ENCODE measurements at regions not wholly inside any gene's neighbourhood (a gene's known extent, or its start where the extent isn't known, plus 50 kb on each side); places are given as distances from the start of the nearest gene placed in this dataset.

DNA sequence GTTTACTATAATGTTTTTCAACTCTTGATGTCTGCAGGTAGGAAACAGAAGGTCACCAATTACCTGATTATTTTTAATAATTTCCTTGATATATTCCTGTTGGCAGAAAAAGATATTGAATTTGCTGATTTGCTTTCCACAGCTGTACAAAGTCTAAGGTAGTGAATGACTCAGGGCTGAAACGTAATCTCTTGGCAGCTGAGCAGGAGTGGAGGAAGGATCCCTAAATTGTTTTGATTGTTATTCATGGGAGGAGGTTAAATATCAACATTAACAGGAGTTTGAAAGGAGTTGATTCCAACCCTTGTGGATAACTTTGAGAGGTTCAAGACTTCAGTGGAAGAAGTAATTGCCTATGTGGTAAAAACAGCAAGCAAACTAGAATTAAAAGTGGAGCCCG, 345.2 kb upstream of the SLC8A1 start:
- Histone ChIP-seq H3K9me3 (no peaks in the 10 kb centered on the region), H3K4me1 (no peaks in the 10 kb centered on the region), H3K4me3 (no peak overlapping the region), H3K27ac (no peak overlapping the region), H3K4me2 (no peak overlapping the region)
- FAIRE-seq (no peak), ATAC-seq (no peak), DNase-seq (ENCODE audit: low read depth in 1 of 2, low spot score in 1 of 2) (no peak)
- TF ChIP-seq, protein P1, sequence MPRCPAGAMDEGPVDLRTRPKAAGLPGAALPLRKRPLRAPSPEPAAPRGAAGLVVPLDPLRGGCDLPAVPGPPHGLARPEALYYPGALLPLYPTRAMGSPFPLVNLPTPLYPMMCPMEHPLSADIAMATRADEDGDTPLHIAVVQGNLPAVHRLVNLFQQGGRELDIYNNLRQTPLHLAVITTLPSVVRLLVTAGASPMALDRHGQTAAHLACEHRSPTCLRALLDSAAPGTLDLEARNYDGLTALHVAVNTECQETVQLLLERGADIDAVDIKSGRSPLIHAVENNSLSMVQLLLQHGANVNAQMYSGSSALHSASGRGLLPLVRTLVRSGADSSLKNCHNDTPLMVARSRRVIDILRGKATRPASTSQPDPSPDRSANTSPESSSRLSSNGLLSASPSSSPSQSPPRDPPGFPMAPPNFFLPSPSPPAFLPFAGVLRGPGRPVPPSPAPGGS (IDR thresholded peaks at IDR 0.05): no peak
- TF ChIP-seq, protein P2, sequence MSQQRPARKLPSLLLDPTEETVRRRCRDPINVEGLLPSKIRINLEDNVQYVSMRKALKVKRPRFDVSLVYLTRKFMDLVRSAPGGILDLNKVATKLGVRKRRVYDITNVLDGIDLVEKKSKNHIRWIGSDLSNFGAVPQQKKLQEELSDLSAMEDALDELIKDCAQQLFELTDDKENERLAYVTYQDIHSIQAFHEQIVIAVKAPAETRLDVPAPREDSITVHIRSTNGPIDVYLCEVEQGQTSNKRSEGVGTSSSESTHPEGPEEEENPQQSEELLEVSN (IDR thresholded peaks at IDR 0.05; ENCODE audit: borderline replicate concordance, low read depth): no peak
- no peak for TF ChIP-seq ZNF302 (CRISPR knock-in tag; IDR thresholded peaks at IDR 0.05)
- WGBS (ENCODE audit: missing lambda C conversion rate): 20% methylated on average over 2 of the region's 2 CpGs
- POLR2A ChIA-PET: no interaction called here
- CTCF ChIA-PET: no interaction called here

DNA sequence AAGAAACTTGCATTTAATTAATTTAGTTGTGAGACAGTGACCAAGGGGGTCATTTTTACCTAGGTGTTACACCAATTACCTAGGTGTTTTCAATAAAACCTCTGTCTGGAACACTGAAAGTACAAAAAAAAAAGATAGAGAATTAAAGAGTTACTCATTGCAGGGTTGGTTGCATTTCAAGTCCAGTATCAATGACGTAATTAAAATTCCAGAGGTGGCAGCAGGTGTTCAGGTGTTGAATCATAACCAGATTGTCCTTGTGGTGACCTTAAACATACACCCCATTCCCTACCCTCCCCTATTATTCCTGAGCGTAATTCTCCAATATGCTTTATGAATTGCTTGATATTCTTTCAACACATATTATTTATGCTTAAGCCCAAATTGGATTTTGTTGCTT, 352.0 kb upstream of the SLC8A1 start:
- Histone ChIP-seq H3K4me1 (no peaks in the 10 kb centered on the region), H3K4me2 (no peak overlapping the region), H3K27ac (no peak overlapping the region), H3K9me3 (no peaks in the 10 kb centered on the region), H3K4me3 (no peak overlapping the region)
- DNase-seq (ENCODE audit: low read depth in 1 of 2, low spot score in 1 of 2) (no peak), FAIRE-seq (no peak), ATAC-seq (no peak)
- TF ChIP-seq JUN (IDR thresholded peaks at IDR 0.05): no peak
- CTCF ChIA-PET: interaction anchor here (0.6 kb wide), 1 partner anchor 553 kb away, joined by 3 read pairs; no protein-coding TSS in a partner anchor
- WGBS (ENCODE audit: missing lambda C conversion rate): 0% methylated on average over 2 of the region's 2 CpGs
- POLR2A ChIA-PET: no interaction called here

DNA sequence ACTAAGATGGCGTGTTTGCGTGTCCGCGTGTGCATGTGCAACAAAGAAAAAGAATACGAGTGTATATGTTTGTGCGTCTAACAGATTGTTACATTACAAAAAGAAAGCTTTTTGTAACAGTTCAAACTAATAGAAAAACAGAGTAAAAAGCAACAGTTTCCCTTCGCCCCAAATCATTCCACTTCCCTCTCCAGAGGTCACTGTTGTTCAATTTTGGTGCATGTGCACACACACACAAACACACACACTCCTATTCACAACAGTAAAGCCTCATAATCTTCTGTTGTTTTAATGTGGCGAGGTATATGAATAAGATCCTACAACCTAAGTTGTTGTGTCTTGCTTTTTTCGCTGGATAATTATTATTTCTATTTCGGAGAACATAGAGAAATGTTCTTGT, 357.3 kb upstream of the SLC8A1 start:
- H3K4me1 ChIP-seq: no peaks in the 10 kb centered on the region
- ChIA-PET CTCF (no interaction called here), POLR2A (no interaction called here)
- 49% methylated on average over 10 of the region's 10 CpGs for WGBS (ENCODE audit: missing lambda C conversion rate)
- TF ChIP-seq HOXB13 (CRISPR knock-in tag; IDR thresholded peaks at IDR 0.05; ENCODE audit: low read depth) (no peak), MAFK (IDR thresholded peaks at IDR 0.05; ENCODE audit: partially characterized antibody) (no peak), FOXS1 (CRISPR knock-in tag; IDR thresholded peaks at IDR 0.05) (no peak), CTCF (IDR thresholded peaks at IDR 0.05) (no peak), EHF (CRISPR knock-in tag; IDR thresholded peaks at IDR 0.05) (no peak), BHLHE40 (IDR thresholded peaks at IDR 0.05; ENCODE audit: low read depth, low read length) (no peak), ZNF302 (CRISPR knock-in tag; IDR thresholded peaks at IDR 0.05) (no peak), KDM5A (IDR thresholded peaks at IDR 0.05) (no peak)
- FAIRE-seq: no peak
- no peak overlapping the region for H3K4me3 ChIP-seq
- H3K27ac ChIP-seq: no peak overlapping the region
- no peak for DNase-seq (ENCODE audit: low read depth in 1 of 2, low spot score in 1 of 2)
- H3K9me3 ChIP-seq: no peaks in the 10 kb centered on the region
- H3K4me2 ChIP-seq: no peak overlapping the region
- ATAC-seq: no peak

GRCh38 chr2:40814616-40815015, 362.7 kb upstream of the SLC8A1 start:
- Histone ChIP-seq H3K4me2 (no peak overlapping the region), H3K27ac (no peak overlapping the region), H3K4me3 (no peak overlapping the region), H3K4me1 (no peaks in the 10 kb centered on the region), H3K9me3 (no peaks in the 10 kb centered on the region)
- CTCF ChIA-PET: no interaction called here
- no peak for DNase-seq (ENCODE audit: low read depth in 1 of 2, low spot score in 1 of 2)
- no peak for FAIRE-seq
- WGBS (ENCODE audit: missing lambda C conversion rate): 28% methylated on average over 2 of the region's 2 CpGs
- POLR2A ChIA-PET: no interaction called here
- no peak for TF ChIP-seq TFCP2L1 (CRISPR knock-in tag; IDR thresholded peaks at IDR 0.05)
- TF ChIP-seq MAZ (IDR thresholded peaks at IDR 0.05; ENCODE audit: borderline replicate concordance, low read depth, low read length): no peak
- no peak for TF ChIP-seq FOSB (CRISPR knock-in tag; IDR thresholded peaks at IDR 0.05)
- no peak for ATAC-seq

DNA sequence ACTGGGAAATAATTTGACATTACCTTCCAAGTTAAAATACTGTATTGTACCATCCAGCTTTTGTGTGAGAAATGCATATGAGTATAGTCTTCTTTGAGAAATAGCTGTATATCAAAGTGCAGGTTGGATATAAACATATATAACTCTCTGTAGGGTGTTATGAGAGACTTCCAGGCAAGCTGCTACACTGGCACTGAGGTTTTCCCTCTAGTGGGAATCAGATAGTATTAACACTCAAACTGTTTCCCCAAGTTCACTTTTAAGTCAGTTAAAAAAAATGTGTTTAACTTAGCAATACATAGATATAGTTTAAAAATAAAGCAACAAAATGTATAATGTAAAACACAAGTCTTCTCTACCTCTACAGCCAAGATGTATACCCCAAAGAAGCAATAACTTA, 368.4 kb upstream of the SLC8A1 start:
- H3K4me3 ChIP-seq: no peak overlapping the region
- ChIA-PET POLR2A (no interaction called here), CTCF (no interaction called here)
- DNase-seq (ENCODE audit: low read depth in 1 of 2, low spot score in 1 of 2) (no peak), FAIRE-seq (no peak), ATAC-seq (no peak; a peak in 1 of 6 replicates)
- no peak overlapping the region for H3K27ac ChIP-seq
- no peaks in the 10 kb centered on the region for H3K4me1 ChIP-seq
- no peaks in the 10 kb centered on the region for H3K9me3 ChIP-seq
- TF ChIP-seq SMC3 (IDR thresholded peaks at IDR 0.05) (no peak), CBX2 (IDR thresholded peaks at IDR 0.05; ENCODE audit: borderline replicate concordance, low read depth) (no peak), MAZ (IDR thresholded peaks at IDR 0.05; ENCODE audit: borderline replicate concordance, low read depth, low read length) (no peak), FOXS1 (CRISPR knock-in tag; IDR thresholded peaks at IDR 0.05) (no peak), HOXA7 (CRISPR knock-in tag; IDR thresholded peaks at IDR 0.05) (no peak), EP300 (IDR thresholded peaks at IDR 0.05) (no peak), MAFK (IDR thresholded peaks at IDR 0.05; ENCODE audit: partially characterized antibody) (no peak), MAX (IDR thresholded peaks at IDR 0.05) (no peak), KDM1A (IDR thresholded peaks at IDR 0.05; ENCODE audit: low read depth) (no peak), EHF (CRISPR knock-in tag; IDR thresholded peaks at IDR 0.05) (no peak), TP53 (CRISPR knock-in tag; IDR thresholded peaks at IDR 0.05) (no peak), ZNF302 (CRISPR knock-in tag; IDR thresholded peaks at IDR 0.05) (no peak)
- TF ChIP-seq, protein P2 (IDR thresholded peaks at IDR 0.05; ENCODE audit: borderline replicate concordance, low read depth): no peak
- TF ChIP-seq, protein P3, sequence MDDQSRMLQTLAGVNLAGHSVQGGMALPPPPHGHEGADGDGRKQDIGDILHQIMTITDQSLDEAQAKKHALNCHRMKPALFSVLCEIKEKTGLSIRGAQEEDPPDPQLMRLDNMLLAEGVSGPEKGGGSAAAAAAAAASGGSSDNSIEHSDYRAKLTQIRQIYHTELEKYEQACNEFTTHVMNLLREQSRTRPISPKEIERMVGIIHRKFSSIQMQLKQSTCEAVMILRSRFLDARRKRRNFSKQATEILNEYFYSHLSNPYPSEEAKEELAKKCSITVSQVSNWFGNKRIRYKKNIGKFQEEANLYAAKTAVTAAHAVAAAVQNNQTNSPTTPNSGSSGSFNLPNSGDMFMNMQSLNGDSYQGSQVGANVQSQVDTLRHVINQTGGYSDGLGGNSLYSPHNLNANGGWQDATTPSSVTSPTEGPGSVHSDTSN (IDR thresholded peaks at IDR 0.05): no peak
- H3K4me2 ChIP-seq: no peak overlapping the region

All from A549 (cell line).